ENCODE measurements at regions not wholly inside any gene's neighbourhood (a gene's known extent, or its start where the extent isn't known, plus 50 kb on each side); places are given as distances from the start of the nearest gene placed in this dataset.

DNA sequence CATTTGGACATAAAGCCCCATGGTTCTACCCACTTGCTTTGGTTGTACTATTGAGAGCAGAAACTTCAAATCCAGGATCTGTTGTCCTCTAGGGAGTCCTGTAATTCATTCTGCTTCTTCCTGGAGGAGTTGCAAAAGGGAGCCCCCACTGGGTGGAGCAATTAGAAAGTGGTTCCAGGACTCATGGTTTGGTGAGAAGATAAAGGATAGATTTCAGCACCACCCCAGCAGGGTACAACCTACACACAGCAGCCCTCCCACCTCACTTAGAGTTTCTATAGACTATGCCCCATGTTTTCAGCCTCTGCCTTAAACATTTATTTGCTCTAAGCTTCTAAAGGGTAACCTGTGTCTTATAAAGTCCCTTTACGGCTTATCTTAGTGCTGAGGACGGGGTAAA, 112.6 kb upstream of the ARRDC3 start:
- POLR2A ChIA-PET = no interaction called here
- Histone ChIP-seq H3K4me1 (ENCODE audit: control insufficient read depth, insufficient read depth, low read length) (no peaks in the 10 kb centered on the region; the same call in 1 of the 2 replicates), H2AFZ (ENCODE audit: control insufficient read depth, low read depth, low read length) (no peak overlapping the region), H4K20me1 (ENCODE audit: control insufficient read depth, insufficient read depth) (no peaks in the 10 kb centered on the region), H3K9me3 (replicated peaks; ENCODE audit: control insufficient read depth, insufficient read depth, low read length) (no peaks in the 10 kb centered on the region), H3K27ac (ENCODE audit: control insufficient read depth, insufficient read depth) (no peak overlapping the region), H3K4me2 (ENCODE audit: control insufficient read depth, insufficient read depth) (no peak overlapping the region), H3K36me3 (ENCODE audit: control insufficient read depth in 2 of 2, insufficient read depth in 2 of 2, low read length in 1 of 2) (no peaks in the 10 kb centered on the region), H3K4me3 (no peak overlapping the region), H3K79me2 (ENCODE audit: control insufficient read depth, insufficient read depth, low read length) (no peaks in the 10 kb centered on the region), H3K27me3 (replicated peaks in 1 of 2; ENCODE audit: control insufficient read depth in 2 of 2, insufficient read depth in 2 of 2, low read length in 1 of 2) (no peaks in the 10 kb centered on the region), H3K9ac (ENCODE audit: control insufficient read depth, insufficient read depth, low read length) (no peak overlapping the region)
- no TSS peak for BruUV-seq (replicated peaks)
- FAIRE-seq (no peak), ATAC-seq (no peak), DNase-seq (ENCODE audit: low read depth, low spot score) (no peak)
- 13% methylated on average over 2 of the region's 2 CpGs for WGBS (ENCODE audit: insufficient coverage, insufficient replicate concordance, low lambda C conversion rate, missing lambda C conversion rate)
- CTCF ChIA-PET = interaction anchor here (1.0 kb wide), 1 partner anchor 11 kb away, joined by 3 read pairs; no protein-coding TSS in a partner anchor
- RAD21 ChIA-PET (ENCODE audit: unreplicated experiment) = no interaction called here
- in situ Hi-C loops (cut with MboI) = no loop called here
- SMC1A ChIA-PET (ENCODE audit: uncharacterized antibody, unreplicated experiment) = no interaction called here
- intact Hi-C loops (cut with micrococcal nuclease; ENCODE audit: unreplicated experiment) = no loop called here
- TF ChIP-seq, protein P1, sequence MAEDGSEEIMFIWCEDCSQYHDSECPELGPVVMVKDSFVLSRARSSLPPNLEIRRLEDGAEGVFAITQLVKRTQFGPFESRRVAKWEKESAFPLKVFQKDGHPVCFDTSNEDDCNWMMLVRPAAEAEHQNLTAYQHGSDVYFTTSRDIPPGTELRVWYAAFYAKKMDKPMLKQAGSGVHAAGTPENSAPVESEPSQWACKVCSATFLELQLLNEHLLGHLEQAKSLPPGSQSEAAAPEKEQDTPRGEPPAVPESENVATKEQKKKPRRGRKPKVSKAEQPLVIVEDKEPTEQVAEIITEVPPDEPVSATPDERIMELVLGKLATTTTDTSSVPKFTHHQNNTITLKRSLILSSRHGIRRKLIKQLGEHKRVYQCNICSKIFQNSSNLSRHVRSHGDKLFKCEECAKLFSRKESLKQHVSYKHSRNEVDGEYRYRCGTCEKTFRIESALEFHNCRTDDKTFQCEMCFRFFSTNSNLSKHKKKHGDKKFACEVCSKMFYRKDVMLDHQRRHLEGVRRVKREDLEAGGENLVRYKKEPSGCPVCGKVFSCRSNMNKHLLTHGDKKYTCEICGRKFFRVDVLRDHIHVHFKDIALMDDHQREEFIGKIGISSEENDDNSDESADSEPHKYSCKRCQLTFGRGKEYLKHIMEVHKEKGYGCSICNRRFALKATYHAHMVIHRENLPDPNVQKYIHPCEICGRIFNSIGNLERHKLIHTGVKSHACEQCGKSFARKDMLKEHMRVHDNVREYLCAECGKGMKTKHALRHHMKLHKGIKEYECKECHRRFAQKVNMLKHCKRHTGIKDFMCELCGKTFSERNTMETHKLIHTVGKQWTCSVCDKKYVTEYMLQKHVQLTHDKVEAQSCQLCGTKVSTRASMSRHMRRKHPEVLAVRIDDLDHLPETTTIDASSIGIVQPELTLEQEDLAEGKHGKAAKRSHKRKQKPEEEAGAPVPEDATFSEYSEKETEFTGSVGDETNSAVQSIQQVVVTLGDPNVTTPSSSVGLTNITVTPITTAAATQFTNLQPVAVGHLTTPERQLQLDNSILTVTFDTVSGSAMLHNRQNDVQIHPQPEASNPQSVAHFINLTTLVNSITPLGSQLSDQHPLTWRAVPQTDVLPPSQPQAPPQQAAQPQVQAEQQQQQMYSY (CRISPR knock-in tag; IDR thresholded peaks at IDR 0.05) = no peak
- TF ChIP-seq, protein P2, sequence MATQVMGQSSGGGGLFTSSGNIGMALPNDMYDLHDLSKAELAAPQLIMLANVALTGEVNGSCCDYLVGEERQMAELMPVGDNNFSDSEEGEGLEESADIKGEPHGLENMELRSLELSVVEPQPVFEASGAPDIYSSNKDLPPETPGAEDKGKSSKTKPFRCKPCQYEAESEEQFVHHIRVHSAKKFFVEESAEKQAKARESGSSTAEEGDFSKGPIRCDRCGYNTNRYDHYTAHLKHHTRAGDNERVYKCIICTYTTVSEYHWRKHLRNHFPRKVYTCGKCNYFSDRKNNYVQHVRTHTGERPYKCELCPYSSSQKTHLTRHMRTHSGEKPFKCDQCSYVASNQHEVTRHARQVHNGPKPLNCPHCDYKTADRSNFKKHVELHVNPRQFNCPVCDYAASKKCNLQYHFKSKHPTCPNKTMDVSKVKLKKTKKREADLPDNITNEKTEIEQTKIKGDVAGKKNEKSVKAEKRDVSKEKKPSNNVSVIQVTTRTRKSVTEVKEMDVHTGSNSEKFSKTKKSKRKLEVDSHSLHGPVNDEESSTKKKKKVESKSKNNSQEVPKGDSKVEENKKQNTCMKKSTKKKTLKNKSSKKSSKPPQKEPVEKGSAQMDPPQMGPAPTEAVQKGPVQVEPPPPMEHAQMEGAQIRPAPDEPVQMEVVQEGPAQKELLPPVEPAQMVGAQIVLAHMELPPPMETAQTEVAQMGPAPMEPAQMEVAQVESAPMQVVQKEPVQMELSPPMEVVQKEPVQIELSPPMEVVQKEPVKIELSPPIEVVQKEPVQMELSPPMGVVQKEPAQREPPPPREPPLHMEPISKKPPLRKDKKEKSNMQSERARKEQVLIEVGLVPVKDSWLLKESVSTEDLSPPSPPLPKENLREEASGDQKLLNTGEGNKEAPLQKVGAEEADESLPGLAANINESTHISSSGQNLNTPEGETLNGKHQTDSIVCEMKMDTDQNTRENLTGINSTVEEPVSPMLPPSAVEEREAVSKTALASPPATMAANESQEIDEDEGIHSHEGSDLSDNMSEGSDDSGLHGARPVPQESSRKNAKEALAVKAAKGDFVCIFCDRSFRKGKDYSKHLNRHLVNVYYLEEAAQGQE (IDR thresholded peaks at IDR 0.05; ENCODE audit: low read depth, low read length) = no peak
- no peak for TF ChIP-seq ZZZ3 (IDR thresholded peaks at IDR 0.05; ENCODE audit: control insufficient read depth, insufficient read length, low read depth)
- TF ChIP-seq, protein P3, sequence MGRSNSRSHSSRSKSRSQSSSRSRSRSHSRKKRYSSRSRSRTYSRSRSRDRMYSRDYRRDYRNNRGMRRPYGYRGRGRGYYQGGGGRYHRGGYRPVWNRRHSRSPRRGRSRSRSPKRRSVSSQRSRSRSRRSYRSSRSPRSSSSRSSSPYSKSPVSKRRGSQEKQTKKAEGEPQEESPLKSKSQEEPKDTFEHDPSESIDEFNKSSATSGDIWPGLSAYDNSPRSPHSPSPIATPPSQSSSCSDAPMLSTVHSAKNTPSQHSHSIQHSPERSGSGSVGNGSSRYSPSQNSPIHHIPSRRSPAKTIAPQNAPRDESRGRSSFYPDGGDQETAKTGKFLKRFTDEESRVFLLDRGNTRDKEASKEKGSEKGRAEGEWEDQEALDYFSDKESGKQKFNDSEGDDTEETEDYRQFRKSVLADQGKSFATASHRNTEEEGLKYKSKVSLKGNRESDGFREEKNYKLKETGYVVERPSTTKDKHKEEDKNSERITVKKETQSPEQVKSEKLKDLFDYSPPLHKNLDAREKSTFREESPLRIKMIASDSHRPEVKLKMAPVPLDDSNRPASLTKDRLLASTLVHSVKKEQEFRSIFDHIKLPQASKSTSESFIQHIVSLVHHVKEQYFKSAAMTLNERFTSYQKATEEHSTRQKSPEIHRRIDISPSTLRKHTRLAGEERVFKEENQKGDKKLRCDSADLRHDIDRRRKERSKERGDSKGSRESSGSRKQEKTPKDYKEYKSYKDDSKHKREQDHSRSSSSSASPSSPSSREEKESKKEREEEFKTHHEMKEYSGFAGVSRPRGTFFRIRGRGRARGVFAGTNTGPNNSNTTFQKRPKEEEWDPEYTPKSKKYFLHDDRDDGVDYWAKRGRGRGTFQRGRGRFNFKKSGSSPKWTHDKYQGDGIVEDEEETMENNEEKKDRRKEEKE (IDR thresholded peaks at IDR 0.05) = no peak
- TF ChIP-seq TAF1 (IDR thresholded peaks at IDR 0.05; ENCODE audit: borderline replicate concordance, low read depth, low read length) = no peak
- no peak for TF ChIP-seq SMC3 (IDR thresholded peaks at IDR 0.05; ENCODE audit: borderline replicate concordance, low read length)
- TF ChIP-seq PAX5 (IDR thresholded peaks at IDR 0.05; ENCODE audit: borderline replicate concordance, low read depth, low read length) = no peak
- TF ChIP-seq RFX5 (IDR thresholded peaks at IDR 0.05; ENCODE audit: low read depth, low read length) = no peak
- no peak for TF ChIP-seq MYC (IDR thresholded peaks at IDR 0.05; ENCODE audit: insufficient read depth, insufficient read length, insufficient replicate concordance, low read length, severe bottlenecking)
- TF ChIP-seq POU2F2 (IDR thresholded peaks at IDR 0.05; ENCODE audit: borderline replicate concordance, low read depth, low read length) = no peak

All from GM12878 (cell line).